Heart right ventricle (tissue), 16 donors: ENCODE measurements at regions not wholly inside any gene's neighbourhood (a gene's known extent, or its start where the extent isn't known, plus 50 kb on each side); places are given as distances from the start of the nearest gene placed in this dataset.

ENCODE experiments used
- ATAC-seq, 8 donors: fragments of 200-7000 bp; cut with Tn5 transposase; one replicate each; pipeline ENCODE4 v1.9.1; 2020; ENCODE audit warnings: mild to moderate bottlenecking in 8 of 8, moderate library complexity in 8 of 8, moderate number of reproducible peaks in 1 of 8
- DNase-seq, 2 donors: peaks; one replicate each; pipeline ENCODE4 v3.0.0-alpha.2; 2020
- H3K27ac ChIP-seq, 10 donors: fragments of 200-600 bp; sonication (generic) in 2 of 10; one replicate each; pipeline versions ENCODE4 v1.5.0 to v1.8.0; 2020 to 2022; ENCODE audit warnings: mild to moderate bottlenecking in 3 of 10
- H3K27me3 ChIP-seq, 7 donors: fragments of 200-600 bp; one replicate each; pipeline ENCODE4 v1.8.0; 2021 to 2022; ENCODE audit warnings: mild to moderate bottlenecking in 2 of 7
- H3K36me3 ChIP-seq, 9 donors: fragments of 200-600 bp; sonication (generic) in 1 of 9; one replicate each; pipeline versions ENCODE4 v1.5.0 to v1.8.0; 2020 to 2022; ENCODE audit warnings: mild to moderate bottlenecking in 2 of 9
- H3K4me1 ChIP-seq, 9 donors: fragments of 200-600 bp; sonication (generic) in 1 of 9; one replicate each; pipeline versions ENCODE4 v1.5.0 to v1.8.0; 2020 to 2022; ENCODE audit warnings: mild to moderate bottlenecking in 4 of 9
- H3K4me3 ChIP-seq, 10 donors: fragments of 200-600 bp; sonication (generic) in 2 of 10; one replicate each; pipeline versions ENCODE4 v1.5.0 to v1.8.0; 2020 to 2022; ENCODE audit warnings: mild to moderate bottlenecking in 7 of 10, moderate library complexity in 2 of 10
- H3K9me3 ChIP-seq, 11 donors: fragments of 200-600 bp in 10 of 11; sonication (generic) in 2 of 11; one replicate each; pipeline versions ENCODE4 v1.5.0 to v1.8.0; 2013 to 2022; ENCODE audit warnings: mild to moderate bottlenecking in 2 of 11, control low read depth in 1 of 11, moderate library complexity in 1 of 11
- CTCF ChIP-seq, 9 donors: fragments of 200-600 bp; sonication (generic) in 2 of 9; IDR thresholded peaks; one replicate each; pipeline versions ENCODE4 v1.5.0 to v1.8.0; 2021 to 2022; ENCODE audit warnings: antibody characterized with exemption in 9 of 9, mild to moderate bottlenecking in 5 of 9, moderate library complexity in 1 of 9
- WGBS, 2 donors: extraction: QIAGEN DNeasy Blood & Tissue Kit; methylation state at CpG; one replicate each; pipeline ENCODE4 v1.1.7; 2013; ENCODE audit warnings: inconsistent platforms in 1 of 2; 5-methylcytosine and 5-hydroxymethylcytosine counted together
- intact Hi-C, 10 donors: fragments of 100-400 bp; cut with DNase I; formaldehyde crosslinking; loops; one replicate each; pipeline versions ENCODE4 v1.11.1 to v1.14.2; 2022
- donor health status: Arrhythmogenic right ventricular cardiomyopathy.
- donor health status: ischemic (EF 13 %, LVEDD 7.1; RV severe dilation, severe dysfunction).
- donor health status: healthy with polysubstance abuse.
- donor health status: DM: no; HTN: yes; CAD: no.
- donor health status: DM: no; HTN: no; CAD: no.
- donor health status: ischemic (EF 25% LVEDD 6.9; RV normal size, moderate dysfunction).
- donor health status: ischemic (EF 25% LVEDD 5.7; RV mildly dilated, moderate dysfunction).
- donor health status: healthy.
- donor health status: DM: yes; HTN: yes; CAD: no.
- donor health status: Ischemic cardiomyopathy.
- donor health status: ischemic (EF 35%, LVEDD 5.7; RV mildly dilated, moderate dysfunction).
- donor health status: nonischemic (EF 11% LVEDD 7.7; RV severe dilation, severe dysfunction).
- donor health status: DM: yes; HTN: yes; CAD: no.
- donor health status: PGD.
- donor health status: ischemic (EF 29% LVEDD 5.4; RV normal size, mild dysfunction).
- donor health status: nonischemic (EF 23%, LVEDD 6.1; RV moderate dilation, normal function).

- WGBS, 2 donors, result 38 to 46% methylated on average over 7 of the region's 7 CpGs
- intact Hi-C loops, result no loop called here
Observed at GRCh38 chr1:222373831-222374602, 173.9 kb downstream of the HHIPL2 start.

GRCh38 chr1:222373216-222373615 lies 174.7 kb downstream of the HHIPL2 start:
- H3K36me3 ChIP-seq, result no peaks in the 10 kb centered on the region
- H3K9me3 ChIP-seq, result no peaks in the 10 kb centered on the region
- intact Hi-C loops, result no loop called here
- DNase-seq (no peak), ATAC-seq (no peak)
- no peak overlapping the region for H3K4me3 ChIP-seq
- H3K27me3 ChIP-seq, result no peaks in the 10 kb centered on the region
- no peak for TF ChIP-seq CTCF (IDR thresholded peaks at IDR 0.05)
- no peak overlapping the region for H3K27ac ChIP-seq
- no peaks in the 10 kb centered on the region for H3K4me1 ChIP-seq

More at GRCh38 chr1:222373831-222374602, 173.9 kb downstream of the HHIPL2 start:
- no peak overlapping the region for H3K4me3 ChIP-seq
- TF ChIP-seq CTCF (IDR thresholded peaks at IDR 0.05), result no peak
- ATAC-seq (no peak), DNase-seq (no peak)
- no peaks in the 10 kb centered on the region for H3K36me3 ChIP-seq
- no peak overlapping the region for H3K27ac ChIP-seq
- H3K9me3 ChIP-seq, result no peaks in the 10 kb centered on the region
- H3K4me1 ChIP-seq, result no peaks in the 10 kb centered on the region
- no peaks in the 10 kb centered on the region for H3K27me3 ChIP-seq

GRCh38 chr1:222372221-222372620 lies 175.7 kb downstream of the HHIPL2 start:
- Histone ChIP-seq H3K27me3 (no peaks in the 10 kb centered on the region), H3K4me3 (no peak overlapping the region), H3K27ac (peak overlapping the region in 1 of 10 donors; percentile 20), H3K36me3 (no peaks in the 10 kb centered on the region), H3K9me3 (no peaks in the 10 kb centered on the region), H3K4me1 (no peaks in the 10 kb centered on the region)
- 78 to 85% methylated on average over 3 of the region's 3 CpGs for WGBS, 2 donors
- ATAC-seq, result no peak
- intact Hi-C loops, result no loop called here
- no peak for DNase-seq
- TF ChIP-seq CTCF (IDR thresholded peaks at IDR 0.05), result no peak

GRCh38 chr1:222370913-222371675 lies 176.8 kb downstream of the HHIPL2 start:
- no peaks in the 10 kb centered on the region for H3K27me3 ChIP-seq
- no peaks in the 10 kb centered on the region for H3K9me3 ChIP-seq
- WGBS, 2 donors, result 90 to 91% methylated on average over 7 of the region's 7 CpGs
- no peak for TF ChIP-seq CTCF (IDR thresholded peaks at IDR 0.05)
- intact Hi-C loops, result no loop called here
- no peaks in the 10 kb centered on the region for H3K4me1 ChIP-seq
- no peak for DNase-seq
- no peak overlapping the region for H3K4me3 ChIP-seq
- H3K27ac ChIP-seq, result no peak overlapping the region
- no peak for ATAC-seq
- no peaks in the 10 kb centered on the region for H3K36me3 ChIP-seq
